Amygdala (tissue), 56 donors: ENCODE measurements at regions not wholly inside any gene's neighbourhood (a gene's known extent, or its start where the extent isn't known, plus 50 kb on each side); places are given as distances from the start of the nearest gene placed in this dataset.

Source experiments
- DNase-seq, 56 donors: peaks; one replicate each; lab custom pipeline; 2025; lab: John Stamatoyannopoulos, UW

GRCh38 chr7:142351145-142351544, 93.3 kb upstream of the PRSS58 start:
- no peak for DNase-seq

GRCh38 chr7:142349670-142350405, 92.0 kb upstream of the PRSS58 start:
- no peak for DNase-seq

GRCh38 chr7:142348921-142349405, 91.1 kb upstream of the PRSS58 start:
- no peak for DNase-seq

GRCh38 chr7:142348100-142348499, 90.2 kb upstream of the PRSS58 start:
- DNase-seq = no peak

DNA sequence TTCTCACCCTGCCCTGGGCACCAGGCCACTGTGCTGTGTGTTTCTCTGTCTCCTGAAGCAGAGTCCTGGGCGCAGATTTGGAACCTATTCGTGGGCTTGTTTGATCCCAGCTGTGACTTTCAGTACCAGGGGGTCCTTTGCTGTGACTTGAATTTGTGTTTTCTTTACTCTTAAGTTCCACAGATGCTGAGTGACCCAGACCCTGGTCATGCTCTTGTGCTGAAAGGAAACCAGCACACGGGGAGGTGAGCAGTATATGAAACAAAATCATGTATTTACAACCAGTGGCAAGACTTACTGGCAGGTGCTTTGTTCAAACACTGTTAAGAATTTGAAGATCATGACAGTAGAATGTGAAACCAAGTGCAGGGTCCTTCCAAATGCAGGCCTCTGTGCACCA, 89.2 kb upstream of the PRSS58 start:
- DNase-seq = no peak

- no peak for DNase-seq
Observed at GRCh38 chr7:142345811-142346210, 88.0 kb upstream of the PRSS58 start.

GRCh38 chr7:142338633-142339501, 81.0 kb upstream of the PRSS58 start:
- peak in 17 of 56 donors; percentile 15 to 56 (median 36) for DNase-seq

- no peak for DNase-seq
Observed at GRCh38 chr7:142337054-142338001, 79.5 kb upstream of the PRSS58 start.

DNA sequence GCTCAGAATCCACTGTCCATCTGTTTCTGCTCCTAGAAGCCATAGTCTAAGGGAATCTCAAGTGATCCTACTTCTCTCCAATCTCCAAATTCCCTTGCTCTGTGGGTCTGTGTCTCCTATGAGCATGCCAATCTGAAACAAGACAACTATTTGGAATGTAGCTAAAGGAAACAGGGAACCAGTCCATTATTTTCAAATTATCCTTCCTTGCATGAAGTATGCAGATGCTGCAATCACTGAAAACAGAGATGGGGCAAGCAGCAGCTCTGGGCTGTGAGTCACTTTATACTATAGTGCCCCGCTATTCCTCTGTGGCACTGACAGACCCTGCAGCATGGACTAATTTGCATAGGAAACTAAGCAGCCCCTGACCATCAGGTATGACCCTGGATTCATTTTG, 76.9 kb upstream of the PRSS58 start:
- no peak for DNase-seq

- peak in 14 of 56 donors; percentile 11 to 55 (median 32) for DNase-seq
Observed at GRCh38 chr7:142334236-142334635, 76.4 kb upstream of the PRSS58 start.

- DNase-seq = no peak
Observed at GRCh38 chr7:142332421-142332820, 74.6 kb upstream of the PRSS58 start.

GRCh38 chr7:142331941-142332340, 74.1 kb upstream of the PRSS58 start:
- no peak for DNase-seq

- no peak for DNase-seq
Observed at GRCh38 chr7:142329062-142329790, 71.4 kb upstream of the PRSS58 start.

DNA sequence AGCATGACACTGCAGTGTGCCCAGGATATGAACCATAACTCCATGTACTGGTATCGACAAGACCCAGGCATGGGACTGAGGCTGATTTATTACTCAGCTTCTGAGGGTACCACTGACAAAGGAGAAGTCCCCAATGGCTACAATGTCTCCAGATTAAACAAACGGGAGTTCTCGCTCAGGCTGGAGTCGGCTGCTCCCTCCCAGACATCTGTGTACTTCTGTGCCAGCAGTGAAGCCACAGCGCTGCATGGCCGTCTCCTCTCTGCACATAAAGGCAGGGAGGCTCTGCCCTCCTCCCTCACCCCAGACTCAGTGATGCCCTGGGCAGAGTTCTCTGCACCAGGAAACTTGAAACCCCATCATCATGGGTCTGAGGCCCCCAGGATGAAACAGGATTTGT, 70.7 kb upstream of the PRSS58 start:
- DNase-seq = no peak

DNA sequence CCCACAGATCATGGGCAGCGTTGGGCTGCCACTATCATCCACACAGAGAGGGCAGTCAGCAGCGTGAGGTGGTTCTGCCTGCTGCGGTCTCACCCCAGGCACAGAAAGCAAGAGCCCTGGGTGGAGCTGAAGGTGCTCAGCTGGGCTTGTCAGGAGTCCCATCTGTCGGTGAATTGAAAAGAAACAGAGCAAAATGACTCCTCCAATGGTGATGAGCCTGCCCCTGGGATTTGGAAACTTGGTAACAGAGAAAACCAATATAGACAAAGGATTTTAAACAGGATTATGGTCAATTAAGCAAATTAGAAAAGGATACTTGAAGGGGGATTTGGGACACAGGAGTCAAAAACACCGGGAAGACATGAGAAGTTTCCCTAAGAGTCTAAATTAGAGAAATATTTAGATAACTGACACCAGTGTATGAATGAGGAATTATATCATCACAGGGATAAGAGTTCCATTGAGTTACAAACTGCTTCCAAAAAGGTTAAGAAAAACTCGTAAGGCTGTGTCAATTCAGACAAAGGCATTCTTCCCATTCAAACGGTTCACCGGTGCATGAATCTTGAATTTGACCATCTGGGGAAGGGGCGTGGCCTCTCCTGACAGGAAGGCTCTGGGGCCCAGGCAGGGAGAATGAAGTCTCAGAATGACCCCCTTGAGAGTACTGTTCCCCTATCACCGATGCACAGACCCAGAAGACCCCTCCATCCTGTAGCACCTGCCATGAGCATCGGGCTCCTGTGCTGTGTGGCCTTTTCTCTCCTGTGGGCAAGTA, 70.0 kb upstream of the PRSS58 start:
- no peak for DNase-seq

GRCh38 chr7:142323706-142324105, 65.8 kb upstream of the PRSS58 start:
- peak in 39 of 56 donors; percentile 7 to 73 (median 38) for DNase-seq

GRCh38 chr7:142321391-142321790, 63.5 kb upstream of the PRSS58 start:
- no peak for DNase-seq

GRCh38 chr7:142320883-142321282, 63.0 kb upstream of the PRSS58 start:
- no peak for DNase-seq

- DNase-seq = no peak
Observed at GRCh38 chr7:142319970-142320369, 62.1 kb upstream of the PRSS58 start.
